ENCODE measurements at regions not wholly inside any gene's neighbourhood (a gene's known extent, or its start where the extent isn't known, plus 50 kb on each side); places are given as distances from the start of the nearest gene placed in this dataset.
"Not testable (repeated sequence)": the region's sequence is repeated elsewhere in the genome, so short reads cannot be mapped to it uniquely, and the experiment has no call there.

DNA sequence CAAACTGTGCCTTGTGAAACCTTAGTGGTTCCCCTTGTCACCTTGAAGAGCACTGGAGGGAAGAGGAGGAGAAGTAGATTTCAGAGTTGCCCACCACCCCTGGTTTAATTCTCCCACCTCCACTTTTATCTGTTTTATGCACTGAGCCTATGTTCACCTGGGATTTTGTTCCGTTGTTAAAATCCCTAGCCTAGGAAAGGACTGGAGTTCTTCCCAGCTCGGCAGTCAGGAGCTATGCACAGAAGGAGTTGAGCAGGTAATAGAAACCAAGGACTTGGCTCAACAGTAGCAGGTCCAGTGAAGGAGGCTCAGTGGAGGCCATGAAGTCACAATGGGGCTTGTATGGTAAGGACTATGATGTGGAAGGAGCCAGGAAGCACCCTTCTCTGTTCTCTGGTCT is 182.4 kb upstream of the ADRA1D start:
- no peaks in the 10 kb centered on the region for H3K4me1 ChIP-seq
- TF ChIP-seq POLR2A (IDR thresholded peaks at IDR 0.05), result no peak
- TF ChIP-seq, protein P1, sequence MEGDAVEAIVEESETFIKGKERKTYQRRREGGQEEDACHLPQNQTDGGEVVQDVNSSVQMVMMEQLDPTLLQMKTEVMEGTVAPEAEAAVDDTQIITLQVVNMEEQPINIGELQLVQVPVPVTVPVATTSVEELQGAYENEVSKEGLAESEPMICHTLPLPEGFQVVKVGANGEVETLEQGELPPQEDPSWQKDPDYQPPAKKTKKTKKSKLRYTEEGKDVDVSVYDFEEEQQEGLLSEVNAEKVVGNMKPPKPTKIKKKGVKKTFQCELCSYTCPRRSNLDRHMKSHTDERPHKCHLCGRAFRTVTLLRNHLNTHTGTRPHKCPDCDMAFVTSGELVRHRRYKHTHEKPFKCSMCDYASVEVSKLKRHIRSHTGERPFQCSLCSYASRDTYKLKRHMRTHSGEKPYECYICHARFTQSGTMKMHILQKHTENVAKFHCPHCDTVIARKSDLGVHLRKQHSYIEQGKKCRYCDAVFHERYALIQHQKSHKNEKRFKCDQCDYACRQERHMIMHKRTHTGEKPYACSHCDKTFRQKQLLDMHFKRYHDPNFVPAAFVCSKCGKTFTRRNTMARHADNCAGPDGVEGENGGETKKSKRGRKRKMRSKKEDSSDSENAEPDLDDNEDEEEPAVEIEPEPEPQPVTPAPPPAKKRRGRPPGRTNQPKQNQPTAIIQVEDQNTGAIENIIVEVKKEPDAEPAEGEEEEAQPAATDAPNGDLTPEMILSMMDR (IDR thresholded peaks at IDR 0.05), result no peak
- no peaks in the 10 kb centered on the region for H3K9me3 ChIP-seq
- H3K27me3 ChIP-seq, result no peaks in the 10 kb centered on the region
- no peak overlapping the region for H3K4me3 ChIP-seq
- DNase-seq, result no peak
- no peak overlapping the region for H3K27ac ChIP-seq
- intact Hi-C loops (cut with DNase I; ENCODE audit: low total_unique reads), result no loop called here
- H3K36me3 ChIP-seq, result no peaks in the 10 kb centered on the region

DNA sequence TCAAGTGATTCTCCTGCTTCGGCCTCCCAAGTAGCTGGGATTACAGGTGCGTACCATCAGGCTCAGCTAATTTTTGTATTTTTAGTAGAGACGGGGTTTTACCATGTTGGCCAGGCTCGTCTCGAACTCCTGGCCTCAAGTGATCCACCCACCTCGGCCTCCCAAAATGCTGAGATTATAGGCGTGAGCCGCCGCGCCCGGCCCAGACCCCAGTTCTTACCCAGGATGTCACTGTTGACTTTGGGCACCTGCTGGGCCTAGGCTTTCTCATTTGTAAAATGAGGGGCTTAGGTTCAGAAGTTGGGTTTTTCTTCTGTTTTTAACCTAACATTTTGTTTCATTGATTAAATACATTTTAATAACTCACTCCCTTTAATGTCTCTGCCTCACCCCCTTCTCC is 181.7 kb upstream of the ADRA1D start:
- H3K9me3 ChIP-seq; H3K4me1 ChIP-seq; H3K4me3 ChIP-seq; H3K36me3 ChIP-seq; H3K27me3 ChIP-seq; intact Hi-C loops (cut with DNase I; ENCODE audit: low total_unique reads); H3K27ac ChIP-seq; DNase-seq: not testable (repeated sequence)

DNA sequence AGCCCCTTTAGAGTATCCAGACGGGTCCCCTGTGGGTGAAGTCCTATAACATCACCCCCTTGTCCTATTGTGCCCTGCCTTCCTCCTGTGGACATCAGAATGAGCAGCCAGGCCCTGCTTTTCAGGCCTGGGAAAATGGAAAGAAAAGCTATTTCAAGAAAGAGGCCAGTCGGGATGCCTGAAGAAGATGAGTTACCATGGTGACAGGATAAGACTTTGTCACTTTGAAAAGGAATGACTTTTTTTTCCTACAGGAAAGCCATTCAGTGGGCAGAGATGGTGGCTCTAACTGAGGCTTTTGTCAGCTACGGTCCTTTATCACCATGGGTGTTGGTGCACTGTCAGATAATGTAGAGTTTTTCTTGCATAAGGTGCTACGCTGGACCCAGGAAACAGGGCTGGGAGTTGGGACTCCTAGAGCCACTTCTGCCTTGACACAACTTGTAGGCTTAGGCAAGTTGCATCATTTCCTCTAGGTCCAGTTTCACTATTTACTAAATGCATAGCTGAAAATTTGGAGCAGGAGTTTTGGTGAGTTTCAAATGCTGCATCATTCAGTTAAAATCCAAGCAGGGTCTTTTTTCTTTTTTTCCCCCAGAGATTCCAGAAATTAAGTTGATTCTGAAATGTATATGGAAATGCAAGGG is 179.0 kb upstream of the ADRA1D start:
- Histone ChIP-seq H3K4me1 (no peaks in the 10 kb centered on the region), H3K36me3 (no peaks in the 10 kb centered on the region), H3K4me3 (no peak overlapping the region), H3K9me3 (no peaks in the 10 kb centered on the region), H3K27ac (no peak overlapping the region), H3K27me3 (no peaks in the 10 kb centered on the region)
- intact Hi-C loops (cut with DNase I; ENCODE audit: low total_unique reads), result no loop called here
- no peak for TF ChIP-seq POLR2A (IDR thresholded peaks at IDR 0.05)
- TF ChIP-seq, protein P1 (IDR thresholded peaks at IDR 0.05), result no peak
- DNase-seq, result no peak

DNA sequence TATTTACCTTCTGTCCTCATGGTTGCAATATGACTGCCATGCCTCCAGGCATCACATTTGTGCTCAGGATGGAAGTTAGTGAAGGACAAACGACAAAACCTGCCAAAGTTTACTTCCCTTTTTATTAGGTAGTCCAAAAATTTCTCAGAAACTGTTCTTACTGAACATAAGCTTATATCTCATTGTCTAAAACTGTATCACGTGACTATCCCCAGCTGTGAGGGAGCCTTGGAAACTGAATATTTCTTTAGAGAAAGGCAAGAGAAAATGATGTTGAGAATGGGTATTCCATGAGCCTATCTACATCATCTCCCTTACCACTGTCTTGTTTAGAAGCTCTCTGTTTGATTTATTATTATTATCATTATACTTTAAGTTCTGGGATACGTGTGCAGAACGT is 169.1 kb upstream of the ADRA1D start:
- intact Hi-C loops (cut with DNase I; ENCODE audit: low total_unique reads), result no loop called here
- Histone ChIP-seq H3K4me1 (no peaks in the 10 kb centered on the region), H3K36me3 (no peaks in the 10 kb centered on the region), H3K4me3 (no peak overlapping the region), H3K9me3 (no peaks in the 10 kb centered on the region), H3K27me3 (no peaks in the 10 kb centered on the region), H3K27ac (no peak overlapping the region)
- TF ChIP-seq, protein P1 (IDR thresholded peaks at IDR 0.05), result no peak
- TF ChIP-seq POLR2A (IDR thresholded peaks at IDR 0.05), result no peak
- DNase-seq, result no peak

DNA sequence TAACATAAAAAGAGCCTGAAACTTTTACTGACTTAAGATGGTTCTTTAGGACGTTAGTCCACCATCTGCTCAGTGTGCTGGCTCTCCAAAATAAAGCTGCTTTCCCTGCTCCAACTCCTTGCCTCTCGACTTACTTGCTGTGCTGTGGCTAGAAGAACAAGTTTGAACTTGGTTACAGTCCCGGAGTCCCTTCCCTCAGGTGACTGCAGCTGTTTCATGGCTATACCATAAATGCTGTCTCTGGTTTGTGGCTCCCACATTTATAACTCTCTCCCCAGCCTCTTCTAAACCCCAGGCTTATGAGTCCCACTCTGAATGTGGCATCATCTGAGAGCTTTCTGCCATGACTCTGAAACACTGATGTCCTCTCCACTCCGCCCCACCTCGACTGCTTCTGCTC is 166.2 kb upstream of the ADRA1D start:
- H3K27ac ChIP-seq, result no peak overlapping the region
- no peak for DNase-seq
- intact Hi-C loops (cut with DNase I; ENCODE audit: low total_unique reads), result no loop called here
- no peaks in the 10 kb centered on the region for H3K9me3 ChIP-seq
- TF ChIP-seq POLR2A (IDR thresholded peaks at IDR 0.05), result no peak
- TF ChIP-seq, protein P1 (IDR thresholded peaks at IDR 0.05), result no peak
- no peak overlapping the region for H3K4me3 ChIP-seq
- no peaks in the 10 kb centered on the region for H3K27me3 ChIP-seq
- no peaks in the 10 kb centered on the region for H3K36me3 ChIP-seq
- H3K4me1 ChIP-seq, result no peaks in the 10 kb centered on the region

Data from uterus (tissue), 3 donors.